GM19468 (cell line): ENCODE measurements at regions not wholly inside any gene's neighbourhood (a gene's known extent, or its start where the extent isn't known, plus 50 kb on each side); places are given as distances from the start of the nearest gene placed in this dataset.
"Not testable (repeated sequence)": the region's sequence is repeated elsewhere in the genome, so short reads cannot be mapped to it uniquely, and the experiment has no call there.

Source experiments
- ATAC-seq: cut with Tn5 transposase; IDR thresholded peaks from one replicate; pipeline ENCODE4 v1.9.1; 2021; ENCODE audit warnings: mild to moderate bottlenecking, moderate library complexity, moderate number of reproducible peaks; ENCODE audit not compliant: unreplicated experiment; ENCODE audit errors: extremely low read depth

GRCh38 chr11:96755209-96755608 is 365.4 kb downstream of the JRKL start:
- ATAC-seq: no peak

- no peak for ATAC-seq
Measured at GRCh38 chr11:96755752-96756151, 365.9 kb downstream of the JRKL start.

GRCh38 chr11:96758957-96759356 is 369.1 kb downstream of the JRKL start:
- no peak for ATAC-seq

GRCh38 chr11:96760306-96760705 is 370.5 kb downstream of the JRKL start:
- no peak for ATAC-seq

- no peak for ATAC-seq
Measured at GRCh38 chr11:96760815-96761214, 371.0 kb downstream of the JRKL start.

GRCh38 chr11:96761451-96761850 is 371.6 kb downstream of the JRKL start:
- no peak for ATAC-seq

GRCh38 chr11:96763244-96763643 is 373.4 kb downstream of the JRKL start:
- no peak for ATAC-seq

- no peak for ATAC-seq
Measured at GRCh38 chr11:96778272-96778671, 388.5 kb downstream of the JRKL start.

- ATAC-seq: no peak
Measured at GRCh38 chr11:96779030-96779429, 389.2 kb downstream of the JRKL start.

- ATAC-seq: no peak
Measured at GRCh38 chr11:96781082-96781481, 391.3 kb downstream of the JRKL start.

- ATAC-seq: no peak
Measured at GRCh38 chr11:96782632-96783031, 392.8 kb downstream of the JRKL start.

GRCh38 chr11:96783311-96783710 is 393.5 kb downstream of the JRKL start:
- ATAC-seq: no peak

GRCh38 chr11:96785073-96785472 is 395.3 kb downstream of the JRKL start:
- ATAC-seq: no peak

GRCh38 chr11:96794152-96794551 is 404.3 kb downstream of the JRKL start:
- no peak for ATAC-seq

GRCh38 chr11:96798445-96798844 is 408.6 kb downstream of the JRKL start:
- ATAC-seq: no peak

GRCh38 chr11:96815236-96815635 is 425.4 kb downstream of the JRKL start:
- no peak for ATAC-seq

GRCh38 chr11:96817482-96818399 is 427.9 kb downstream of the JRKL start:
- ATAC-seq: no peak

- no peak for ATAC-seq
Measured at GRCh38 chr11:96827164-96827563, 437.4 kb downstream of the JRKL start.

GRCh38 chr11:96841792-96842191 is 452.0 kb downstream of the JRKL start:
- ATAC-seq: no peak

GRCh38 chr11:96842731-96843130 is 452.9 kb downstream of the JRKL start:
- no peak for ATAC-seq

GRCh38 chr11:96854425-96854824 is 464.6 kb downstream of the JRKL start:
- ATAC-seq: no peak

GRCh38 chr11:96861722-96862121 is 471.9 kb downstream of the JRKL start:
- ATAC-seq: not testable (repeated sequence)
